Neural cell (in vitro differentiated cells): ENCODE measurements at regions not wholly inside any gene's neighbourhood (a gene's known extent, or its start where the extent isn't known, plus 50 kb on each side); places are given as distances from the start of the nearest gene placed in this dataset.

ENCODE experiments used
- EP300 ChIP-seq: fragments of 450-650 bp; conservative IDR thresholded peaks from 2 replicates; pipeline ENCODE4 v1.6.1; 2014; ENCODE audit warnings: antibody characterized with exemption, mild to moderate bottlenecking, moderate library complexity; ENCODE audit not compliant: poor library complexity, severe bottlenecking
- EZH2 ChIP-seq: fragments of 200-600, 300-800 bp; shearing (Covaris generic), sonication (generic); IDR thresholded peaks from 2 replicates; pipeline ENCODE4 v1.6.1; 2014; ENCODE audit warnings: antibody characterized with exemption, low read length, borderline replicate concordance, mild to moderate bottlenecking; ENCODE audit not compliant: insufficient read depth, poor library complexity, severe bottlenecking
- POLR2AphosphoS5 ChIP-seq: IDR thresholded peaks from 2 replicates; pipeline ENCODE4 v1.6.1; 2012
- RAD21 ChIP-seq: fragments of 450-650 bp; conservative IDR thresholded peaks from 2 replicates; pipeline ENCODE4 v1.6.1; 2014; ENCODE audit warnings: antibody characterized with exemption, mild to moderate bottlenecking, moderate library complexity
- TAF1 ChIP-seq: IDR thresholded peaks from 2 replicates; pipeline ENCODE4 v1.6.1; 2012; ENCODE audit warnings: low read depth
- TF ChIP-seq, protein P1 (sequence below): fragments of 450-650 bp; IDR thresholded peaks from 2 replicates; pipeline ENCODE4 v1.5.1; 2014; ENCODE audit warnings: antibody characterized with exemption, mild to moderate bottlenecking, moderate library complexity; ENCODE audit not compliant: poor library complexity, severe bottlenecking
- TF ChIP-seq, protein P2 (sequence below): IDR thresholded peaks from 2 replicates; pipeline ENCODE4 v1.6.1; 2012; ENCODE audit warnings: borderline replicate concordance

DNA sequence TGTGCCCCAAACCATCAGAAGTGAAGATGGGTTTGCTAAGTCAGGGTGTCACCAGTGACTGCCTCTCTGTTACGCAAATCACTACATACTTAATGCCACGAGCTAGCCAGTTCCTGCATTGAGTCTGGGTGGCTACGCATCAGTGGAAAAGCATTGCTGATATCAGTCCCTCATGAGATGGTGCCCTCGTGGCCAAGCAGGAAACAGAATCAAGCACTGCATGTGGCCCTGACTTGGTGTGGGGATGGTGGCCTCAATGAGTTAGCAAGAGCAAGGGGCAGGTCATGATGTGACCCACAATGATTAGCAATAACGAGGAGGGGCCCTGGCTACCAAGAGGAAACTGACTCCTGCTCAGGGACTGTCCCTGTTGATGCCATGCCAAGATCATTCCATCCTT lies 51.6 kb upstream of the FNDC1 start:
- TF ChIP-seq EZH2 (no peak), RAD21 (no peak), POLR2AphosphoS5 (no peak), EP300 (no peak), TAF1 (no peak)
- TF ChIP-seq, protein P1, sequence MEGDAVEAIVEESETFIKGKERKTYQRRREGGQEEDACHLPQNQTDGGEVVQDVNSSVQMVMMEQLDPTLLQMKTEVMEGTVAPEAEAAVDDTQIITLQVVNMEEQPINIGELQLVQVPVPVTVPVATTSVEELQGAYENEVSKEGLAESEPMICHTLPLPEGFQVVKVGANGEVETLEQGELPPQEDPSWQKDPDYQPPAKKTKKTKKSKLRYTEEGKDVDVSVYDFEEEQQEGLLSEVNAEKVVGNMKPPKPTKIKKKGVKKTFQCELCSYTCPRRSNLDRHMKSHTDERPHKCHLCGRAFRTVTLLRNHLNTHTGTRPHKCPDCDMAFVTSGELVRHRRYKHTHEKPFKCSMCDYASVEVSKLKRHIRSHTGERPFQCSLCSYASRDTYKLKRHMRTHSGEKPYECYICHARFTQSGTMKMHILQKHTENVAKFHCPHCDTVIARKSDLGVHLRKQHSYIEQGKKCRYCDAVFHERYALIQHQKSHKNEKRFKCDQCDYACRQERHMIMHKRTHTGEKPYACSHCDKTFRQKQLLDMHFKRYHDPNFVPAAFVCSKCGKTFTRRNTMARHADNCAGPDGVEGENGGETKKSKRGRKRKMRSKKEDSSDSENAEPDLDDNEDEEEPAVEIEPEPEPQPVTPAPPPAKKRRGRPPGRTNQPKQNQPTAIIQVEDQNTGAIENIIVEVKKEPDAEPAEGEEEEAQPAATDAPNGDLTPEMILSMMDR: no peak
- TF ChIP-seq, protein P2, sequence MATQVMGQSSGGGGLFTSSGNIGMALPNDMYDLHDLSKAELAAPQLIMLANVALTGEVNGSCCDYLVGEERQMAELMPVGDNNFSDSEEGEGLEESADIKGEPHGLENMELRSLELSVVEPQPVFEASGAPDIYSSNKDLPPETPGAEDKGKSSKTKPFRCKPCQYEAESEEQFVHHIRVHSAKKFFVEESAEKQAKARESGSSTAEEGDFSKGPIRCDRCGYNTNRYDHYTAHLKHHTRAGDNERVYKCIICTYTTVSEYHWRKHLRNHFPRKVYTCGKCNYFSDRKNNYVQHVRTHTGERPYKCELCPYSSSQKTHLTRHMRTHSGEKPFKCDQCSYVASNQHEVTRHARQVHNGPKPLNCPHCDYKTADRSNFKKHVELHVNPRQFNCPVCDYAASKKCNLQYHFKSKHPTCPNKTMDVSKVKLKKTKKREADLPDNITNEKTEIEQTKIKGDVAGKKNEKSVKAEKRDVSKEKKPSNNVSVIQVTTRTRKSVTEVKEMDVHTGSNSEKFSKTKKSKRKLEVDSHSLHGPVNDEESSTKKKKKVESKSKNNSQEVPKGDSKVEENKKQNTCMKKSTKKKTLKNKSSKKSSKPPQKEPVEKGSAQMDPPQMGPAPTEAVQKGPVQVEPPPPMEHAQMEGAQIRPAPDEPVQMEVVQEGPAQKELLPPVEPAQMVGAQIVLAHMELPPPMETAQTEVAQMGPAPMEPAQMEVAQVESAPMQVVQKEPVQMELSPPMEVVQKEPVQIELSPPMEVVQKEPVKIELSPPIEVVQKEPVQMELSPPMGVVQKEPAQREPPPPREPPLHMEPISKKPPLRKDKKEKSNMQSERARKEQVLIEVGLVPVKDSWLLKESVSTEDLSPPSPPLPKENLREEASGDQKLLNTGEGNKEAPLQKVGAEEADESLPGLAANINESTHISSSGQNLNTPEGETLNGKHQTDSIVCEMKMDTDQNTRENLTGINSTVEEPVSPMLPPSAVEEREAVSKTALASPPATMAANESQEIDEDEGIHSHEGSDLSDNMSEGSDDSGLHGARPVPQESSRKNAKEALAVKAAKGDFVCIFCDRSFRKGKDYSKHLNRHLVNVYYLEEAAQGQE: no peak
